IMR-90 (cell line): ENCODE measurements at regions not wholly inside any gene's neighbourhood (a gene's known extent, or its start where the extent isn't known, plus 50 kb on each side); places are given as distances from the start of the nearest gene placed in this dataset.

Experiments used
- ATAC-seq: fragments of 200-7000 bp; cut with Tn5 transposase; 2 replicates; pipeline ENCODE4 v1.9.1; 2020; ENCODE audit warnings: low read depth, mild to moderate bottlenecking, moderate library complexity
- BruUV-seq: library from RNA; stranded (reverse); fragments of 400-500 nt; replicated peaks from 2 replicates; lab custom pipeline; 2021; lab: Mats Ljungman, UMichigan
- CTCF ChIA-PET: fragments of 300-600 bp; formaldehyde crosslinking; extraction: SDS; loops from one replicate; lab custom pipeline; 2021; ENCODE audit warnings: antibody characterized with exemption; lab: Yijun Ruan, JAX
- POLR2A ChIA-PET: fragments of 300-600 bp; sonication (Branson Sonifier 250); formaldehyde crosslinking; loops from one replicate; lab custom pipeline; 2022; ENCODE audit warnings: antibody characterized with exemption; ENCODE audit not compliant: unreplicated experiment; lab: Charles Lee
- DNase-seq: peaks from one replicate; pipeline ENCODE4 v3.0.0; 2013
- H2AFZ ChIP-seq: replicated peaks from 2 replicates; pipeline ENCODE3; 2013; ENCODE audit warnings: low read length, mild to moderate bottlenecking; ENCODE audit not compliant: poor library complexity
- H2AK5ac ChIP-seq: 2 replicates; pipeline ENCODE4 v1.6.1; 2013; ENCODE audit warnings: low read depth, low read length, inconsistent platforms
- H2AK9ac ChIP-seq: replicated peaks from 2 replicates; pipeline ENCODE3; 2013; ENCODE audit warnings: mild to moderate bottlenecking, low read depth, low read length, moderate library complexity; ENCODE audit not compliant: poor library complexity
- H2BK120ac ChIP-seq: 2 replicates; pipeline ENCODE4 v1.6.1; 2013; ENCODE audit warnings: low read depth, low read length, inconsistent platforms
- H2BK15ac ChIP-seq: 3 replicates; pipeline ENCODE4 v1.6.1; 2013; ENCODE audit warnings: low read depth, low read length, inconsistent platforms
- H2BK20ac ChIP-seq: 2 replicates; pipeline ENCODE4 v1.6.1; 2013; ENCODE audit warnings: low read depth, mild to moderate bottlenecking, inconsistent platforms, low read length, moderate library complexity
- H2BK5ac ChIP-seq: 2 replicates; pipeline ENCODE4 v1.6.1; 2013; ENCODE audit warnings: mild to moderate bottlenecking, low read depth, low read length, inconsistent platforms; ENCODE audit not compliant: poor library complexity, severe bottlenecking
- H3K14ac ChIP-seq: replicated peaks from 2 replicates; pipeline ENCODE4 v1.6.1; 2013; ENCODE audit warnings: low read depth, low read length, inconsistent platforms
- H3K18ac ChIP-seq: 2 replicates; pipeline ENCODE4 v1.6.1; 2013; ENCODE audit warnings: low read depth, low read length, control low read depth
- H3K23ac ChIP-seq: 2 replicates; pipeline ENCODE4 v1.6.1; 2013; ENCODE audit warnings: low read depth, low read length, inconsistent platforms
- H3K27ac ChIP-seq: 2 replicates; pipeline ENCODE4 v1.5.1; 2013; ENCODE audit warnings: mild to moderate bottlenecking, control low read depth, low read length; ENCODE audit not compliant: insufficient read depth
- H3K27me3 ChIP-seq: 2 replicates; pipeline ENCODE4 v1.6.1; 2013; ENCODE audit warnings: low read length; ENCODE audit not compliant: control insufficient read depth, insufficient read depth
- H3K36me3 ChIP-seq: 2 replicates; pipeline ENCODE4 v1.6.1; 2013; ENCODE audit warnings: low read length, mixed read lengths; ENCODE audit not compliant: control insufficient read depth, insufficient read depth
- H3K4ac ChIP-seq: 2 replicates; pipeline ENCODE4 v1.6.1; 2013; ENCODE audit warnings: low read depth, low read length, inconsistent platforms
- H3K4me1 ChIP-seq: 2 replicates; pipeline ENCODE4 v1.6.1; 2013; ENCODE audit warnings: low read length, mixed read lengths; ENCODE audit not compliant: control insufficient read depth, insufficient read depth
- H3K4me2 ChIP-seq: 2 replicates; pipeline ENCODE4 v1.6.1; 2013; ENCODE audit warnings: low read depth, mild to moderate bottlenecking, control low read depth, low read length, moderate library complexity
- H3K4me3 ChIP-seq: 2 replicates; pipeline ENCODE4 v1.5.1; 2013; ENCODE audit warnings: low read depth, mild to moderate bottlenecking, control low read depth, low read length, moderate library complexity; ENCODE audit not compliant: insufficient read depth
- H3K56ac ChIP-seq: 2 replicates; pipeline ENCODE4 v1.6.1; 2013; ENCODE audit warnings: low read length, inconsistent platforms; ENCODE audit not compliant: insufficient read depth; ENCODE audit errors: extremely low read depth
- H3K79me1 ChIP-seq, 2 experiments: 2 replicates each; pipeline ENCODE4 v1.6.1; 2013; ENCODE audit warnings: low read length in 2 of 2, inconsistent platforms in 1 of 2, low read depth in 1 of 2
- H3K9ac ChIP-seq: 2 replicates; pipeline ENCODE4 v1.6.1; 2013; ENCODE audit warnings: low read depth, low read length, control low read depth
- H3K9me1 ChIP-seq: 2 replicates; pipeline ENCODE4 v1.6.1; 2013; ENCODE audit warnings: low read length, inconsistent platforms; ENCODE audit not compliant: insufficient read depth
- H3K9me3 ChIP-seq: 2 replicates; pipeline ENCODE4 v1.6.1; 2013; ENCODE audit warnings: low read length; ENCODE audit not compliant: control insufficient read depth, insufficient read depth
- H4K20me1 ChIP-seq: 2 replicates; pipeline ENCODE4 v1.6.1; 2013; ENCODE audit warnings: low read length, inconsistent platforms; ENCODE audit not compliant: insufficient read depth
- H4K5ac ChIP-seq: 2 replicates; pipeline ENCODE4 v1.6.1; 2013; ENCODE audit warnings: mild to moderate bottlenecking, low read depth, low read length, control low read depth
- H4K8ac ChIP-seq, 2 experiments: 2 replicates each; pipeline ENCODE4 v1.6.1; 2013; ENCODE audit warnings: low read depth in 2 of 2, low read length in 2 of 2, control low read depth in 1 of 2, inconsistent platforms in 1 of 2
- H4K91ac ChIP-seq: 2 replicates; pipeline ENCODE4 v1.6.1; 2013; ENCODE audit warnings: low read depth, low read length, inconsistent platforms; ENCODE audit not compliant: insufficient read depth
- BHLHE40 ChIP-seq: fragments of 150-350 bp; IDR thresholded peaks from 2 replicates; pipeline ENCODE4 v1.6.1; 2016; ENCODE audit warnings: mild to moderate bottlenecking, low read depth, low read length
- CEBPB ChIP-seq: IDR thresholded peaks from 2 replicates; pipeline ENCODE4 v1.6.1; 2012; ENCODE audit warnings: low read depth, low read length, improper control_type of control experiment
- CHD1 ChIP-seq: IDR thresholded peaks from 2 replicates; pipeline ENCODE4 v1.6.1; 2012; ENCODE audit warnings: low read depth, low read length, improper control_type of control experiment
- MAZ ChIP-seq: IDR thresholded peaks from 2 replicates; pipeline ENCODE4 v1.6.1; 2012; ENCODE audit warnings: low read depth, mild to moderate bottlenecking, low read length, improper control_type of control experiment, moderate library complexity, borderline replicate concordance
- NFE2L2 ChIP-seq: fragments of 150-350 bp; IDR thresholded peaks from 2 replicates; pipeline ENCODE4 v1.6.1; 2016; ENCODE audit warnings: low read depth, mild to moderate bottlenecking, low read length
- SMC3 ChIP-seq: fragments of 150-350 bp; IDR thresholded peaks from 2 replicates; pipeline ENCODE4 v1.6.1; 2016; ENCODE audit warnings: low read depth, mild to moderate bottlenecking, antibody characterized with exemption, low read length, moderate library complexity
- WGBS, 2 experiments: methylation state at CpG; one replicate each; pipeline versions ENCODE4 v1.1.5 to v1.1.7; 2013; ENCODE audit warnings: missing lambda C conversion rate in 2 of 2; ENCODE audit not compliant: insufficient read length in 1 of 2; ENCODE audit errors: extremely low coverage in 2 of 2; 5-methylcytosine and 5-hydroxymethylcytosine counted together
- dilution Hi-C: fragments of 300-500 bp; cut with HindIII; formaldehyde crosslinking; loops from one replicate; pipeline ENCODE4 v1.14.3; 2018; ENCODE audit warnings: low sequenced_read_pairs; ENCODE audit not compliant: unreplicated experiment
- in situ Hi-C: fragments of 300-500 bp; cut with MboI; formaldehyde crosslinking; loops from 3 replicates; pipeline ENCODE4 v1.14.3; 2019; ENCODE audit warnings: low sequenced_read_pairs, inconsistent platforms, mixed read lengths
- intact Hi-C: fragments of 100-400 bp; cut with micrococcal nuclease; formaldehyde crosslinking; loops from 2 replicates; pipeline ENCODE4 v1.10.0; 2022
- TF ChIP-seq, protein P1 (sequence below): conservative IDR thresholded peaks from 2 replicates; pipeline ENCODE4 v1.5.1; 2012; ENCODE audit warnings: mild to moderate bottlenecking, low read depth, low read length, improper control_type of control experiment
- TF ChIP-seq, protein P2 (sequence below): fragments of 150-350 bp; IDR thresholded peaks from 2 replicates; pipeline ENCODE4 v1.6.1; 2017; ENCODE audit warnings: mild to moderate bottlenecking, antibody characterized with exemption, low read length, low read depth

DNA sequence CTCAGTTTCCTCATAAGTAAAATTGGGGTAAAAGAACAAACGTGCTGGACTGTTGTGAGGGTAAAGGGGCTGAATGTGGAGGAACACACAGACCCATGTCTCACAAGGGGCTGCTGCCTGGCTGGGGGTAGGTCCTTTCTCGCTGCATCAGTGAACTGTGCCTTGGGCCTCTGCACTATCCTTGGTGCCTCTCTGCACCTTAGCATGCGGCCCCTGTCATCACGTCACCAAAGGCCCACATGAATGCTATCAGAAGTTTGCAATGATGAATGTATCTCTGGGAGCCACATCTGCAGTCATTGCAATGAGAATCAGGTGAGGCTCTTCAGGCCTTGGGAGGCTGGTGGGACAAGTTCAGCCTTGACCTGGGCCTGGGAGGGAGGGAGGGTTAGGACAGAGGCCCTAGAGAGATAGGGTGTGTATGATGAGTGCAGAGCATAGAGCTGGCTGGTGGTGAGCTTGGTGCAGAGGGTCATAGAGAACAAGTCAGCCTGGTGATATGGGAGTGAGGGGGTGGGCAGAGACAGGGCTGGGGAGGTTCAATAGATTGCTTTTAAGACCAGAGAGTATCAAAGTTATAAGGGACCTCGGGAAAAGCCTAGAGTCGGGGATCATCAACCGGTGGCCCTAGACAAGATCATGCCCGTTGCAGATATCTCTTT, 308.4 kb downstream of the RPS24 start:
- ATAC-seq (no peak), DNase-seq (no peak)
- Histone ChIP-seq H3K4me2 (no peak overlapping the region), H3K4me3 (no peak overlapping the region), H3K27ac (no peak overlapping the region), H2BK120ac (no peak overlapping the region), H3K9me1 (0 out of 2 replicates have a peak, but pooled peaks cover 6% of the 10 kb centered on the region), H3K56ac (no peak overlapping the region), H3K27me3 (peaks cover 25% of the 10 kb centered on the region), H2AK9ac (no peak overlapping the region), H3K23ac (no peak overlapping the region), H3K9me3 (no peaks in the 10 kb centered on the region), H2BK5ac (no peak overlapping the region), H3K4me1 (peaks cover 2% of the 10 kb centered on the region; the same call in 1 of the 2 replicates), H3K18ac (no peak overlapping the region), H3K14ac (no peak overlapping the region), H4K8ac (no peak overlapping the region), H3K36me3 (no peaks in the 10 kb centered on the region), H3K79me1 (no peaks in the 10 kb centered on the region), H4K5ac (no peak overlapping the region), H2BK15ac (no peak overlapping the region), H2BK20ac (no peak overlapping the region), H4K20me1 (no peaks in the 10 kb centered on the region), H2AK5ac (no peak overlapping the region; the same call in 1 of the 2 replicates), H3K4ac (no peak overlapping the region), H3K9ac (no peak overlapping the region), H2AFZ (no peak overlapping the region), H4K91ac (no peak overlapping the region)
- WGBS, 2 experiments: 95% methylated on average over 3 of the region's 8 CpGs; no CpG with 5 or more reads in 1 of the 2 experiments
- TF ChIP-seq, protein P1, sequence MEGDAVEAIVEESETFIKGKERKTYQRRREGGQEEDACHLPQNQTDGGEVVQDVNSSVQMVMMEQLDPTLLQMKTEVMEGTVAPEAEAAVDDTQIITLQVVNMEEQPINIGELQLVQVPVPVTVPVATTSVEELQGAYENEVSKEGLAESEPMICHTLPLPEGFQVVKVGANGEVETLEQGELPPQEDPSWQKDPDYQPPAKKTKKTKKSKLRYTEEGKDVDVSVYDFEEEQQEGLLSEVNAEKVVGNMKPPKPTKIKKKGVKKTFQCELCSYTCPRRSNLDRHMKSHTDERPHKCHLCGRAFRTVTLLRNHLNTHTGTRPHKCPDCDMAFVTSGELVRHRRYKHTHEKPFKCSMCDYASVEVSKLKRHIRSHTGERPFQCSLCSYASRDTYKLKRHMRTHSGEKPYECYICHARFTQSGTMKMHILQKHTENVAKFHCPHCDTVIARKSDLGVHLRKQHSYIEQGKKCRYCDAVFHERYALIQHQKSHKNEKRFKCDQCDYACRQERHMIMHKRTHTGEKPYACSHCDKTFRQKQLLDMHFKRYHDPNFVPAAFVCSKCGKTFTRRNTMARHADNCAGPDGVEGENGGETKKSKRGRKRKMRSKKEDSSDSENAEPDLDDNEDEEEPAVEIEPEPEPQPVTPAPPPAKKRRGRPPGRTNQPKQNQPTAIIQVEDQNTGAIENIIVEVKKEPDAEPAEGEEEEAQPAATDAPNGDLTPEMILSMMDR: no peak
- no peak for TF ChIP-seq SMC3
- TF ChIP-seq CHD1: no peak
- no peak for TF ChIP-seq BHLHE40
- TF ChIP-seq CEBPB: no peak
- TF ChIP-seq MAZ: no peak
- TF ChIP-seq, protein P2, sequence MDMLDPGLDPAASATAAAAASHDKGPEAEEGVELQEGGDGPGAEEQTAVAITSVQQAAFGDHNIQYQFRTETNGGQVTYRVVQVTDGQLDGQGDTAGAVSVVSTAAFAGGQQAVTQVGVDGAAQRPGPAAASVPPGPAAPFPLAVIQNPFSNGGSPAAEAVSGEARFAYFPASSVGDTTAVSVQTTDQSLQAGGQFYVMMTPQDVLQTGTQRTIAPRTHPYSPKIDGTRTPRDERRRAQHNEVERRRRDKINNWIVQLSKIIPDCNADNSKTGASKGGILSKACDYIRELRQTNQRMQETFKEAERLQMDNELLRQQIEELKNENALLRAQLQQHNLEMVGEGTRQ: no peak
- TF ChIP-seq NFE2L2: no peak
- ChIA-PET CTCF (no interaction called here), POLR2A (no interaction called here)
- no TSS peak for BruUV-seq
- dilution Hi-C loops: no loop called here
- in situ Hi-C loops: no loop called here
- intact Hi-C loops: no loop called here
